GM12874 (cell line): ENCODE measurements at regions not wholly inside any gene's neighbourhood (a gene's known extent, or its start where the extent isn't known, plus 50 kb on each side); places are given as distances from the start of the nearest gene placed in this dataset.

ENCODE experiments used
- CTCF ChIP-seq: IDR thresholded peaks from 2 replicates; pipeline ENCODE4 v1.5.1; 2011; ENCODE audit warnings: low read depth, mild to moderate bottlenecking, control low read depth, low read length, moderate library complexity; ENCODE audit not compliant: insufficient read depth

DNA sequence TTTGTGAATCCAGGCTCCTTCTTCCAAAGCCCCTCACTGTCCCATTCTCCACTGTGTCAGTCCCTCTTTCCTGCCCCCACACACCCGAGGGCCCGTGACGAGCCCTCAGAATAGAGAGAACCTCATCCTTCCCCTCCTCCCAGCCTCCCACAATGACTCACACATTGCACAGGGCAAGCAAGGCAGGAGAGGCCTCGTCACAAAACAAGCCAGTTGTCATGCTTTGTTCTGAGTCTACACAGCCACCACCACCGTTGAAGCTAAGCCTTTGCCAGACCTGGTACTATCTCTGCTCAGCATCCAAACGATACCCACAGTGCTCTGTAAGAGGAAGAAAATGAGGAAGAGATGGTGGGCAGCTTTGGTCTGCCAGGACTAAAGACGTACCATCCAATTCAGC lies 142.2 kb upstream of the ZNF366 start:
- no peak for TF ChIP-seq CTCF

DNA sequence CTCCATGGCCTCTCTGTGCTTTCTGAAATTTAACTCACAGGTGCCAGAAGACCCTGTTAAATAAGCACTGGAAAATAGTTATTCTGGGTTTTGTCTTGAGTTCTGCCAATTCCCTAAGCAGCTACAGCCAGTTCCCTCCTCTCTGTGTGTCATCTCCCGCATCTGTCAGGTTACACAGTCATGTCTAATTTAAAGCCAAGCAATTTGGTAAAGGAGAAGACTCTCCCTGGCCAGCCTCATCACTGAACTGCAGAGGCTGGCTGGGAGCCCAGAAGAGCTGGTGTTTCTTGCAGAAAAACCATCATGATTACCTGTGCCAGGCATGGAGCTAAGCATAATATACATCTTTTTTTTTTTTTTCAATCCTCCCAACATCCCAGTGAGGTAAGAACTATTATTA lies 141.3 kb upstream of the ZNF366 start:
- no peak for TF ChIP-seq CTCF

- no peak for TF ChIP-seq CTCF
Observed at GRCh38 chr5:72647806-72648205, 140.6 kb upstream of the ZNF366 start.

GRCh38 chr5:72646246-72646866 lies 139.1 kb upstream of the ZNF366 start:
- TF ChIP-seq CTCF: no peak

GRCh38 chr5:72645064-72645846 lies 138.0 kb upstream of the ZNF366 start:
- TF ChIP-seq CTCF: no peak

DNA sequence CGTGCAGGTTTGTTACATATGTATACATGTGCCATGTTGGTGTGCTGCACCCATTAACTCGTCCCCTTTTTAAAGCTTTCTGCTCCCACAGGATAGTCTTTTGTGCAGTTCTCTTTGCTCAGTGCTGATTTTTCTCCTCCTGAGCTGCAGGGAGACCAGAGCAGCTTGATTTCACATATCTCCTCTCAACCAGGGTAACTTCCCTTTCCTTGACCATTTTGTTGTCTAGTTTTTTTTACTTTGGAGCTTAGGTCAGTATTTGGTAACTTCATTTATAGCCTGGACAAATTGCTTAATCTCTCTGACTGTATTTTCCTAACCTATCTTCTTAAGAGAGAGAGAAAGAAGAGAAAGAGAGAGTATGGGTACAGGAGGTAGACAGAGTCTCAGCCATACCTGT lies 137.1 kb upstream of the ZNF366 start:
- TF ChIP-seq CTCF: no peak

GRCh38 chr5:72641164-72641563 lies 134.0 kb upstream of the ZNF366 start:
- TF ChIP-seq CTCF: no peak
